Heart right ventricle (tissue), 16 donors: ENCODE measurements at regions not wholly inside any gene's neighbourhood (a gene's known extent, or its start where the extent isn't known, plus 50 kb on each side); places are given as distances from the start of the nearest gene placed in this dataset.
A peak's percentile ranks its signal among the peaks of the same experiment; 100 is the strongest.

Experiments
- ATAC-seq, 8 donors: fragments of 200-7000 bp; cut with Tn5 transposase; one replicate each; pipeline ENCODE4 v1.9.1; 2020; ENCODE audit warnings: mild to moderate bottlenecking in 8 of 8, moderate library complexity in 8 of 8, moderate number of reproducible peaks in 1 of 8
- DNase-seq, 2 donors: peaks; one replicate each; pipeline ENCODE4 v3.0.0-alpha.2; 2020
- H3K27ac ChIP-seq, 10 donors: fragments of 200-600 bp; sonication (generic) in 2 of 10; one replicate each; pipeline versions ENCODE4 v1.5.0 to v1.8.0; 2020 to 2022; ENCODE audit warnings: mild to moderate bottlenecking in 3 of 10
- H3K27me3 ChIP-seq, 7 donors: fragments of 200-600 bp; one replicate each; pipeline ENCODE4 v1.8.0; 2021 to 2022; ENCODE audit warnings: mild to moderate bottlenecking in 2 of 7
- H3K36me3 ChIP-seq, 9 donors: fragments of 200-600 bp; sonication (generic) in 1 of 9; one replicate each; pipeline versions ENCODE4 v1.5.0 to v1.8.0; 2020 to 2022; ENCODE audit warnings: mild to moderate bottlenecking in 2 of 9
- H3K4me1 ChIP-seq, 9 donors: fragments of 200-600 bp; sonication (generic) in 1 of 9; one replicate each; pipeline versions ENCODE4 v1.5.0 to v1.8.0; 2020 to 2022; ENCODE audit warnings: mild to moderate bottlenecking in 4 of 9
- H3K4me3 ChIP-seq, 10 donors: fragments of 200-600 bp; sonication (generic) in 2 of 10; one replicate each; pipeline versions ENCODE4 v1.5.0 to v1.8.0; 2020 to 2022; ENCODE audit warnings: mild to moderate bottlenecking in 7 of 10, moderate library complexity in 2 of 10
- H3K9me3 ChIP-seq, 11 donors: fragments of 200-600 bp in 10 of 11; sonication (generic) in 2 of 11; one replicate each; pipeline versions ENCODE4 v1.5.0 to v1.8.0; 2013 to 2022; ENCODE audit warnings: mild to moderate bottlenecking in 2 of 11, control low read depth in 1 of 11, moderate library complexity in 1 of 11
- CTCF ChIP-seq, 9 donors: fragments of 200-600 bp; sonication (generic) in 2 of 9; IDR thresholded peaks; one replicate each; pipeline versions ENCODE4 v1.5.0 to v1.8.0; 2021 to 2022; ENCODE audit warnings: antibody characterized with exemption in 9 of 9, mild to moderate bottlenecking in 5 of 9, moderate library complexity in 1 of 9
- WGBS, 2 donors: extraction: QIAGEN DNeasy Blood & Tissue Kit; methylation state at CpG; one replicate each; pipeline ENCODE4 v1.1.7; 2013; ENCODE audit warnings: inconsistent platforms in 1 of 2; 5-methylcytosine and 5-hydroxymethylcytosine counted together
- intact Hi-C, 10 donors: fragments of 100-400 bp; cut with DNase I; formaldehyde crosslinking; loops; one replicate each; pipeline versions ENCODE4 v1.11.1 to v1.14.2; 2022
- donor health status: Arrhythmogenic right ventricular cardiomyopathy.
- donor health status: ischemic (EF 13 %, LVEDD 7.1; RV severe dilation, severe dysfunction).
- donor health status: healthy with polysubstance abuse.
- donor health status: DM: no; HTN: yes; CAD: no.
- donor health status: DM: no; HTN: no; CAD: no.
- donor health status: ischemic (EF 25% LVEDD 6.9; RV normal size, moderate dysfunction).
- donor health status: ischemic (EF 25% LVEDD 5.7; RV mildly dilated, moderate dysfunction).
- donor health status: healthy.
- donor health status: DM: yes; HTN: yes; CAD: no.
- donor health status: Ischemic cardiomyopathy.
- donor health status: ischemic (EF 35%, LVEDD 5.7; RV mildly dilated, moderate dysfunction).
- donor health status: nonischemic (EF 11% LVEDD 7.7; RV severe dilation, severe dysfunction).
- donor health status: DM: yes; HTN: yes; CAD: no.
- donor health status: PGD.
- donor health status: ischemic (EF 29% LVEDD 5.4; RV normal size, mild dysfunction).
- donor health status: nonischemic (EF 23%, LVEDD 6.1; RV moderate dilation, normal function).

DNA sequence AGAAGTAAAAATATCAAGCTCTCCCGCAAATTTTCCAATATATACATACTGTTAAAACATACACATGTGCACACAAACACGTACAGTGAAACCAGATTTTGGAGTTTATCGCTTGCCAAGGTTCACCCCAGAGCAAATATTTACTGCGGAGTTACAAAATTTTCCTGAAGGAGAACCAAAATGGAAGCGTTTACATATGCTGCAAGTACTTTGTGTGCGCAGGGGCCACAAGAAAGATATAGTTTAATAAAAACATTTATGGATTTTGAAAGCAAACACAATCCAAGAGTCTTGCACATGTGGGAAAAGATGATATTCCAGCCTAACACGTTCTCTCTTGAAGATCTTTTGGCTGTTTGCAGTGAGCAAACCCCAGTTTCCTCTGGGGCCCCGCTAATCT is 301.3 kb upstream of the NFE2L3 start:
- DNase-seq (no peak), ATAC-seq (no peak)
- no peak for TF ChIP-seq CTCF (IDR thresholded peaks at IDR 0.05)
- intact Hi-C loops = loop anchor here (1.0 to 10.0 kb wide), 17 partner anchors 128 to 1304 kb away; partner anchors contain the start of genes HOXA3 (in 1 of the 10) and HOXA7 (in 1 of the 10)
- WGBS, 2 donors = 82 to 87% methylated on average over 8 of the region's 8 CpGs
- no peak overlapping the region for H3K4me3 ChIP-seq
- H3K36me3 ChIP-seq = no peaks in the 10 kb centered on the region
- no peaks in the 10 kb centered on the region for H3K9me3 ChIP-seq
- peaks cover 12 to 62% (median 47%) of the 10 kb centered on the region in 7 donors for H3K27me3 ChIP-seq
- peak overlapping the region in 7 of 10 donors; percentile 20 to 87 (median 81) for H3K27ac ChIP-seq
- H3K4me1 ChIP-seq = peaks cover 6 to 75% (median 57%) of the 10 kb centered on the region in 9 donors

DNA sequence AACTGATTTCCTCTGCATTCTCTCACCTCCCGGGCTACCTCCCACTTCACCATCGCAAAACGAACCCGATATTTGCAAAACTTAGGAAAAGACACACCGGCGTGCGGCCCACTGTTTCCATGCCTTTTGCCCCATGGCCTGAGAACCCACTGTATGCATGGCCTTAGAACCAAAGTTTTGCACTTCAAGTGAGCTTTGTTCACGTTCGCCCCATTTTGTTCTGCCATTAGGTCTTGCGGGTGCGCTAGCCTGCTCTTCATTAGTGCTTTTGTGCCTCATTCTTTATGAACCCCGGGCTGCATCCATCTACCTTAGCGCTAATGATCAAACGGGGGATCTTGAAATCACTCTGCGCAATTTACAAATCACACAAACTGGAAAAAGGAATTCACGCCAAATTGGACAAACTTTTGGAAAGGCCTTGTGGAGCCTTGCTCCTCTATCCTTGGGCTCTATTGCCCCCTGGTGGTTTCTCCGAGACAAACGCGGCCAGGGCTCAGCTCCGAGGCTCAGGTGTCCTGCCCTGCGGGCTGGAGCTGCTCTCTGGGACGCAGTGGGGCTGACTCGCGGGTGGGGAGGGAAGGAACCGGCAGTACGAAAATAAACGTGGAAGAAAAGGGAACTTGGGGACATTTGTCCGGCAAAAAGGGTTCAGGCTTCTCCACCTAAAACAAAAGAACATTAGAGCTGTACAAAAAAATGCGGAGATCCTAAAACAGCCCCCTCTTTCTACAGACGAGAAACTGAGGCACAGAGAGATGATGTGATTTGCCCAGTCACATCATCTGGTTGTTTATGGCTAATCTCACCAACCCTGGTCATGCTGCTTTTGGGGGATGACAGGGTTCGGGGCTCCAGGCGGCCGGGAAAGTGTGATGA is 300.4 kb upstream of the NFE2L3 start:
- intact Hi-C loops = loop anchor here (1.0 to 10.0 kb wide), 17 partner anchors 129 to 1303 kb away; partner anchors contain the start of genes HOXA3 (in 1 of the 10) and HOXA7 (in 1 of the 10)
- Histone ChIP-seq H3K27me3 (peaks cover 12 to 70% (median 56%) of the 10 kb centered on the region in 7 donors), H3K9me3 (no peaks in the 10 kb centered on the region), H3K4me3 (peak overlapping the region in 3 of 10 donors; percentile 18 to 39 (median 27)), H3K4me1 (peaks cover 6 to 77% (median 48%) of the 10 kb centered on the region in 9 donors), H3K36me3 (no peaks in the 10 kb centered on the region), H3K27ac (peak overlapping the region in 7 of 10 donors; percentile 12 to 84 (median 51))
- peak; percentile 81 to 85 for DNase-seq
- TF ChIP-seq CTCF (IDR thresholded peaks at IDR 0.05) = peak; percentile 71 to 87 (median 83)
- peak; percentile 70 to 83 (median 76) for ATAC-seq
- WGBS, 2 donors = 39 to 40% methylated on average over 33 of the region's 33 CpGs

GRCh38 chr7:25852211-25852938 is 299.6 kb upstream of the NFE2L3 start:
- peak in 1 of 2 donors; percentile 36 for DNase-seq
- H3K27ac ChIP-seq = peak overlapping the region in 7 of 10 donors; percentile 8 to 84 (median 40)
- peaks cover 15 to 77% (median 62%) of the 10 kb centered on the region in 7 donors for H3K27me3 ChIP-seq
- no peak for TF ChIP-seq CTCF (IDR thresholded peaks at IDR 0.05)
- peak overlapping the region in 7 of 10 donors; percentile 7 to 39 (median 25) for H3K4me3 ChIP-seq
- no peaks in the 10 kb centered on the region for H3K36me3 ChIP-seq
- intact Hi-C loops = loop anchor here in 9 of 10 donors (2.0 to 10.0 kb wide), 9 partner anchors 130 to 1302 kb away; partner anchors contain the start of genes HOXA3 (in 1 of the 9) and HOXA7 (in 1 of the 9)
- ATAC-seq = peak in 3 of 8 donors; percentile 3 to 33 (median 5)
- 13 to 14% methylated on average over 70 of the region's 70 CpGs for WGBS, 2 donors
- H3K9me3 ChIP-seq = no peaks in the 10 kb centered on the region
- peaks cover 6 to 76% (median 44%) of the 10 kb centered on the region in 9 donors for H3K4me1 ChIP-seq

GRCh38 chr7:25852939-25853271 is 299.1 kb upstream of the NFE2L3 start:
- no peak for DNase-seq
- ATAC-seq = no peak
- no peaks in the 10 kb centered on the region for H3K9me3 ChIP-seq
- WGBS, 2 donors = 24 to 40% methylated on average over 16 of the region's 16 CpGs
- H3K27ac ChIP-seq = peak overlapping the region in 4 of 10 donors; percentile 40 to 84 (median 48)
- intact Hi-C loops = loop anchor here in 9 of 10 donors (2.0 to 10.0 kb wide), 9 partner anchors 131 to 1302 kb away; partner anchors contain the start of genes HOXA3 (in 1 of the 9) and HOXA7 (in 1 of the 9)
- H3K27me3 ChIP-seq = peaks cover 18 to 82% (median 68%) of the 10 kb centered on the region in 7 donors
- H3K36me3 ChIP-seq = no peaks in the 10 kb centered on the region
- peak overlapping the region in 1 of 10 donors; percentile 39 for H3K4me3 ChIP-seq
- H3K4me1 ChIP-seq = peaks cover 6 to 76% (median 44%) of the 10 kb centered on the region in 9 donors
- no peak for TF ChIP-seq CTCF (IDR thresholded peaks at IDR 0.05)
